Esophagus muscularis mucosa (tissue), 4 donors: ENCODE measurements at regions not wholly inside any gene's neighbourhood (a gene's known extent, or its start where the extent isn't known, plus 50 kb on each side); places are given as distances from the start of the nearest gene placed in this dataset.

Experiments used
- DNase-seq: peaks from one replicate; pipeline ENCODE4 v3.0.0-alpha.2; 2017; ENCODE audit errors: extremely low spot score
- H3K27ac ChIP-seq, 4 donors: fragments of 200-600 bp; sonication (generic); replicated peaks in 1 of 4; 1 replicate in 3 of 4; 2 replicates in 1 of 4; pipeline ENCODE4 v1.5.1; 2016 to 2019; ENCODE audit warnings: mild to moderate bottlenecking in 1 of 4
- H3K27me3 ChIP-seq, 4 donors: fragments of 200-600 bp; sonication (generic); one replicate each; pipeline versions ENCODE4 v1.5.1 to v1.6.0; 2016 to 2019
- H3K36me3 ChIP-seq, 4 donors: fragments of 200-600 bp; sonication (generic); one replicate each; pipeline ENCODE4 v1.5.1; 2016 to 2019
- H3K4me1 ChIP-seq, 4 donors: fragments of 200-600 bp; sonication (generic); one replicate each; pipeline ENCODE4 v1.5.1; 2016 to 2019
- H3K4me3 ChIP-seq, 4 donors: fragments of 200-600 bp; sonication (generic); 1 replicate in 2 of 4; 2 replicates in 2 of 4; pipeline ENCODE4 v1.5.1; 2016 to 2019; ENCODE audit warnings: mild to moderate bottlenecking in 4 of 4, moderate library complexity in 1 of 4
- H3K9me3 ChIP-seq, 4 donors: fragments of 200-600 bp; sonication (generic); 1 replicate in 3 of 4; 2 replicates in 1 of 4; pipeline ENCODE4 v1.5.1; 2016 to 2019
- CTCF ChIP-seq, 3 experiments: fragments of 200-600 bp in 2 of 3; fragments of 450-650 bp in 1 of 3; sonication (generic) in 2 of 3; IDR thresholded peaks; one replicate each; pipeline ENCODE4 v1.5.1; 2017 to 2019; ENCODE audit warnings: antibody characterized with exemption in 3 of 3, mild to moderate bottlenecking in 2 of 3, moderate library complexity in 1 of 3
- EP300 ChIP-seq: sonication (generic); formaldehyde crosslinking; IDR thresholded peaks from one replicate; pipeline ENCODE4 v1.6.1; 2017; ENCODE audit warnings: antibody characterized with exemption
- POLR2A ChIP-seq: fragments of 450-650 bp; IDR thresholded peaks from one replicate; pipeline ENCODE4 v1.6.1; 2017; ENCODE audit warnings: antibody characterized with exemption, moderate library complexity, mild to moderate bottlenecking, low read depth
- POLR2AphosphoS5 ChIP-seq, 2 donors: sonication (generic); formaldehyde crosslinking; IDR thresholded peaks; one replicate each; pipeline ENCODE4 v1.6.1; 2017; ENCODE audit warnings: antibody characterized with exemption in 2 of 2
- WGBS: methylation state at CpG from one replicate; pipeline ENCODE4 v1.1.5; 2018; 5-methylcytosine and 5-hydroxymethylcytosine counted together
- intact Hi-C: fragments of 100-400 bp; cut with DNase I; formaldehyde crosslinking; loops from one replicate; pipeline ENCODE4 v1.15.1; 2023

GRCh38 chr2:43076676-43077075 is 149.7 kb downstream of the ZFP36L2 start:
- peak overlapping the region; percentile 69 to 86 (median 74) for H3K27ac ChIP-seq
- peaks cover 43 to 61% (median 56%) of the 10 kb centered on the region in 4 donors for H3K4me1 ChIP-seq
- WGBS, result 93% methylated on average over 2 of the region's 5 CpGs

GRCh38 chr2:43075811-43076585 is 150.4 kb downstream of the ZFP36L2 start:
- TF ChIP-seq POLR2A (no peak), CTCF (IDR thresholded peaks at IDR 0.05) (no peak)
- Histone ChIP-seq H3K27ac (peak overlapping the region; percentile 69 to 86 (median 74)), H3K4me3 (no peak overlapping the region), H3K4me1 (peaks cover 50 to 61% (median 57%) of the 10 kb centered on the region in 4 donors), H3K27me3 (no peaks in the 10 kb centered on the region), H3K9me3 (no peaks in the 10 kb centered on the region), H3K36me3 (no peaks in the 10 kb centered on the region)
- intact Hi-C loops, result no loop called here
- DNase-seq, result no peak
- WGBS, result 95% methylated on average over 3 of the region's 3 CpGs

More at GRCh38 chr2:43076676-43077075, 149.7 kb downstream of the ZFP36L2 start:
- no peak for DNase-seq
- no peaks in the 10 kb centered on the region for H3K27me3 ChIP-seq
- TF ChIP-seq EP300 (no peak), POLR2A (no peak), CTCF (IDR thresholded peaks at IDR 0.05) (no peak), POLR2AphosphoS5 (IDR thresholded peaks at IDR 0.05) (no peak)
- H3K9me3 ChIP-seq, result no peaks in the 10 kb centered on the region
- no peak overlapping the region for H3K4me3 ChIP-seq
- H3K36me3 ChIP-seq, result no peaks in the 10 kb centered on the region
- intact Hi-C loops, result no loop called here

GRCh38 chr2:43075054-43075593 is 151.3 kb downstream of the ZFP36L2 start:
- no peak for DNase-seq
- TF ChIP-seq CTCF (IDR thresholded peaks at IDR 0.05) (peak in 2 of 3 experiments; percentile 21 to 30), POLR2A (no peak), POLR2AphosphoS5 (IDR thresholded peaks at IDR 0.05) (peak; percentile 80 to 84)
- Histone ChIP-seq H3K27me3 (no peaks in the 10 kb centered on the region), H3K9me3 (no peaks in the 10 kb centered on the region), H3K4me1 (peaks cover 59 to 66% (median 61%) of the 10 kb centered on the region in 4 donors), H3K4me3 (no peak overlapping the region), H3K36me3 (no peaks in the 10 kb centered on the region), H3K27ac (peak overlapping the region; percentile 69 to 87 (median 79))
- 22% methylated on average over 4 of the region's 4 CpGs for WGBS
- intact Hi-C loops, result no loop called here

GRCh38 chr2:43074592-43075053 is 151.8 kb downstream of the ZFP36L2 start:
- DNase-seq, result no peak
- intact Hi-C loops, result no loop called here
- Histone ChIP-seq H3K36me3 (no peaks in the 10 kb centered on the region), H3K4me1 (peaks cover 64 to 70% (median 66%) of the 10 kb centered on the region in 4 donors), H3K9me3 (no peaks in the 10 kb centered on the region), H3K27me3 (no peaks in the 10 kb centered on the region), H3K4me3 (no peak overlapping the region), H3K27ac (peak overlapping the region; percentile 69 to 87 (median 79))
- 89% methylated on average over 2 of the region's 2 CpGs for WGBS
- TF ChIP-seq POLR2A, result no peak
- no peak for TF ChIP-seq POLR2AphosphoS5 (IDR thresholded peaks at IDR 0.05)
- no peak for TF ChIP-seq EP300
- TF ChIP-seq CTCF (IDR thresholded peaks at IDR 0.05), result no peak
